SK-N-SH (cell line): ENCODE measurements at regions not wholly inside any gene's neighbourhood (a gene's known extent, or its start where the extent isn't known, plus 50 kb on each side); places are given as distances from the start of the nearest gene placed in this dataset.

Source experiments
- CTCF ChIA-PET: fragments of 300-600, 350-600 bp; formaldehyde crosslinking; extraction: SDS; loops from one replicate; lab custom pipeline; 2021; lab: Yijun Ruan, JAX
- POLR2A ChIA-PET: fragments of 350-600 bp; sonication (Branson Sonifier 250); formaldehyde crosslinking; extraction: SDS; loops from one replicate; lab custom pipeline; 2020; ENCODE audit warnings: antibody characterized with exemption, inconsistent platforms; lab: Yijun Ruan, JAX
- DNase-seq: peaks from one replicate; pipeline ENCODE4 v3.0.0; 2012
- H2AFZ ChIP-seq: fragments of 200-600 bp; sonication (generic); 2 replicates; pipeline ENCODE4 v1.8.1; 2016; ENCODE audit warnings: antibody characterized with exemption, mild to moderate bottlenecking, low read depth
- H3F3A ChIP-seq: fragments of 200-600 bp; sonication (generic); replicated peaks from 2 replicates; pipeline ENCODE3; 2016; ENCODE audit warnings: antibody characterized with exemption, mild to moderate bottlenecking; ENCODE audit not compliant: insufficient read depth
- H3K27ac ChIP-seq, 2 experiments: fragments of 200-500 bp in 1 of 2; fragments of 200-600 bp in 1 of 2; sonication (Bioruptor generic) in 1 of 2; sonication (generic), shearing (Covaris generic) in 1 of 2; 2 replicates each; pipeline versions ENCODE4 v1.5.1 to v1.6.1; 2014 to 2016; ENCODE audit warnings: low read depth in 2 of 2, inconsistent platforms in 1 of 2, low read length in 1 of 2, mild to moderate bottlenecking in 1 of 2, mixed read lengths in 1 of 2
- H3K27me3 ChIP-seq: fragments of 200-600 bp; sonication (generic), shearing (Covaris generic); 2 replicates; pipeline ENCODE4 v1.6.1; 2016; ENCODE audit warnings: mixed run types; ENCODE audit not compliant: insufficient read depth
- H3K36me3 ChIP-seq, 2 experiments: fragments of 200-500 bp in 1 of 2; fragments of 200-600 bp in 1 of 2; sonication (Bioruptor generic) in 1 of 2; sonication (generic) in 1 of 2; replicated peaks in 1 of 2; 2 replicates each; pipeline versions ENCODE3 to v1.5.1; 2014 to 2016; ENCODE audit warnings: low read length in 1 of 2, mild to moderate bottlenecking in 1 of 2; ENCODE audit not compliant: insufficient read depth in 2 of 2, control insufficient read depth in 1 of 2
- H3K4me1 ChIP-seq, 2 experiments: fragments of 200-500 bp in 1 of 2; fragments of 200-600 bp in 1 of 2; sonication (Bioruptor generic) in 1 of 2; sonication (generic), shearing (Covaris generic) in 1 of 2; 2 replicates each; pipeline versions ENCODE4 v1.5.1 to v1.6.1; 2014 to 2016; ENCODE audit warnings: low read depth in 1 of 2, low read length in 1 of 2, mixed run types in 1 of 2; ENCODE audit not compliant: insufficient read depth in 2 of 2, control insufficient read depth in 1 of 2
- H3K4me2 ChIP-seq: fragments of 200-600 bp; sonication (generic), shearing (Covaris generic); 2 replicates; pipeline ENCODE4 v1.6.1; 2017; ENCODE audit warnings: mixed run types
- H3K4me3 ChIP-seq, 2 experiments: fragments of 200-500 bp in 1 of 2; fragments of 200-600 bp in 1 of 2; sonication (Bioruptor generic) in 1 of 2; sonication (generic), shearing (Covaris generic) in 1 of 2; 2 replicates each; pipeline versions ENCODE4 v1.5.1 to v1.8.1; 2014 to 2016; ENCODE audit warnings: low read depth in 2 of 2, inconsistent platforms in 1 of 2, low read length in 1 of 2, mild to moderate bottlenecking in 1 of 2, mixed read lengths in 1 of 2, moderate library complexity in 1 of 2
- H3K79me2 ChIP-seq: fragments of 200-600 bp; sonication (generic); 2 replicates; pipeline ENCODE4 v1.8.1; 2017; ENCODE audit warnings: mild to moderate bottlenecking; ENCODE audit not compliant: insufficient read depth
- H3K9ac ChIP-seq: fragments of 200-600 bp; sonication (generic); 2 replicates; pipeline ENCODE4 v1.6.1; 2017; ENCODE audit warnings: mixed run types
- H3K9me2 ChIP-seq: fragments of 200-600 bp; sonication (generic); 2 replicates; pipeline ENCODE4 v1.6.1; 2017; ENCODE audit warnings: mixed run types
- H3K9me3 ChIP-seq: fragments of 200-600 bp; sonication (generic); 2 replicates; pipeline ENCODE4 v1.6.1; 2017; ENCODE audit warnings: mixed run types, mild to moderate bottlenecking, moderate library complexity
- H4K20me1 ChIP-seq: fragments of 200-600 bp; sonication (generic); 2 replicates; pipeline ENCODE4 v1.6.1; 2017; ENCODE audit warnings: mild to moderate bottlenecking, mixed run types; ENCODE audit not compliant: insufficient read depth
- CHD2 ChIP-seq: fragments of 150-350 bp; IDR thresholded peaks from 2 replicates; pipeline ENCODE4 v1.6.1; 2018; ENCODE audit warnings: low read length; ENCODE audit not compliant: partially characterized antibody
- EP300 ChIP-seq, 2 experiments: IDR thresholded peaks; 2 replicates each; pipeline versions ENCODE4 v1.4.0 to v1.6.1; 2012; ENCODE audit warnings: borderline replicate concordance in 1 of 2, low read depth in 1 of 2, low read length in 1 of 2
- EZH2phosphoT487 ChIP-seq: fragments of 200-600 bp; sonication (generic); IDR thresholded peaks from 2 replicates; pipeline ENCODE4 v1.6.1; 2017; ENCODE audit warnings: low read depth, mixed run types, mild to moderate bottlenecking, antibody characterized with exemption, moderate library complexity, borderline replicate concordance
- FOXJ3 ChIP-seq: sonication (generic); formaldehyde crosslinking; IDR thresholded peaks from 2 replicates; pipeline ENCODE4 v1.5.1; 2020; ENCODE audit warnings: mild to moderate bottlenecking, missing genetic modification reagents
- FOXM1 ChIP-seq: IDR thresholded peaks from 2 replicates; pipeline ENCODE4 v1.4.0; 2012; ENCODE audit warnings: low read depth, mild to moderate bottlenecking
- GABPA ChIP-seq: IDR thresholded peaks from 2 replicates; pipeline ENCODE4 v1.4.0; 2012; ENCODE audit warnings: low read depth, mild to moderate bottlenecking
- GATA2 ChIP-seq: sonication (generic); formaldehyde crosslinking; IDR thresholded peaks from 2 replicates; pipeline ENCODE4 v1.5.0; 2020; ENCODE audit warnings: mild to moderate bottlenecking, missing genetic modification reagents
- JUND ChIP-seq: IDR thresholded peaks from 2 replicates; pipeline ENCODE4 v1.4.0; 2012
- MEF2A ChIP-seq: IDR thresholded peaks from 2 replicates; pipeline ENCODE4 v1.4.0; 2012; ENCODE audit warnings: low read depth, borderline replicate concordance
- PBX3 ChIP-seq: IDR thresholded peaks from 2 replicates; pipeline ENCODE4; 2012
- RFX5 ChIP-seq: IDR thresholded peaks from 2 replicates; pipeline ENCODE4 v1.6.1; 2012; ENCODE audit warnings: mild to moderate bottlenecking, improper control_type of control experiment, low read length
- SIN3A ChIP-seq: IDR thresholded peaks from 2 replicates; pipeline ENCODE4 v1.6.1; 2012; ENCODE audit warnings: low read depth, mild to moderate bottlenecking, low read length, moderate library complexity, borderline replicate concordance
- TAF1 ChIP-seq: IDR thresholded peaks from 2 replicates; pipeline ENCODE4 v1.6.1; 2012; ENCODE audit warnings: low read depth, mild to moderate bottlenecking, low read length, moderate library complexity, borderline replicate concordance
- TCF12 ChIP-seq: IDR thresholded peaks from 2 replicates; pipeline ENCODE4 v1.4.0; 2012
- USF1 ChIP-seq: IDR thresholded peaks from 2 replicates; pipeline ENCODE4 v1.4.0; 2012; ENCODE audit warnings: low read depth, borderline replicate concordance
- YY1 ChIP-seq: IDR thresholded peaks from 2 replicates; pipeline ENCODE4 v1.4.0; 2012; ENCODE audit warnings: low read depth, mild to moderate bottlenecking
- ZBTB33 ChIP-seq: IDR thresholded peaks from 2 replicates; pipeline ENCODE4 v1.4.0; 2012; ENCODE audit warnings: low read depth, borderline replicate concordance
- WGBS: methylation state at CpG from one replicate; pipeline ENCODE4 v1.1.6; 2017; ENCODE audit warnings: low lambda C conversion rate; 5-methylcytosine and 5-hydroxymethylcytosine counted together

GRCh38 chr16:62676306-62676705, 640.1 kb upstream of the CDH8 start:
- DNase-seq, result no peak
- H3K27ac ChIP-seq, result no peak overlapping the region
- H3K9me2 ChIP-seq, result no peaks in the 10 kb centered on the region
- H2AFZ ChIP-seq, result no peak overlapping the region
- ChIA-PET POLR2A (no interaction called here), CTCF (no interaction called here)
- 34% methylated on average over 4 of the region's 4 CpGs for WGBS
- H4K20me1 ChIP-seq, result no peaks in the 10 kb centered on the region
- H3K4me3 ChIP-seq, result no peak overlapping the region
- no peaks in the 10 kb centered on the region for H3K27me3 ChIP-seq
- H3F3A ChIP-seq, result no peaks in the 10 kb centered on the region
- no peaks in the 10 kb centered on the region for H3K79me2 ChIP-seq
- TF ChIP-seq PBX3, result no peak
- no peak for TF ChIP-seq RFX5
- TF ChIP-seq JUND, result no peak
- TF ChIP-seq YY1, result no peak
- no peak for TF ChIP-seq EZH2phosphoT487
- no peak for TF ChIP-seq MEF2A
- no peak for TF ChIP-seq GABPA
- TF ChIP-seq TAF1, result no peak
- TF ChIP-seq, all 33 proteins: peak for 0
- H3K9me3 ChIP-seq, result no peaks in the 10 kb centered on the region; the same call in 1 of the 2 replicates
- H3K36me3 ChIP-seq, result no peaks in the 10 kb centered on the region
- no peak overlapping the region for H3K9ac ChIP-seq
- no peak overlapping the region for H3K4me2 ChIP-seq
- H3K4me1 ChIP-seq, result no peaks in the 10 kb centered on the region

GRCh38 chr16:62665269-62665668, 629.0 kb upstream of the CDH8 start:
- H3K9ac ChIP-seq, result no peak overlapping the region
- no peaks in the 10 kb centered on the region for H3K4me1 ChIP-seq
- H3K27ac ChIP-seq, result no peak overlapping the region
- no peak overlapping the region for H2AFZ ChIP-seq
- no peak overlapping the region for H3K4me2 ChIP-seq
- no peak for TF ChIP-seq CHD2
- no peak for TF ChIP-seq JUND
- no peak for TF ChIP-seq SIN3A
- TF ChIP-seq USF1, result no peak
- no peak for TF ChIP-seq MEF2A
- TF ChIP-seq TCF12, result no peak
- no peak for TF ChIP-seq FOXJ3 (CRISPR knock-in tag)
- TF ChIP-seq EP300 (IDR thresholded peaks at IDR 0.05; ENCODE audit: borderline replicate concordance in 1 of 2, low read depth in 1 of 2, low read length in 1 of 2), result no peak
- no peak for TF ChIP-seq GATA2
- TF ChIP-seq GABPA, result no peak
- no peak for TF ChIP-seq FOXM1
- no peak for TF ChIP-seq ZBTB33
- TF ChIP-seq, all 33 proteins: peak for 0
- Histone ChIP-seq H3K36me3 (no peaks in the 10 kb centered on the region), H3K27me3 (no peaks in the 10 kb centered on the region), H3K9me2 (no peaks in the 10 kb centered on the region), H3K4me3 (no peak overlapping the region), H3K9me3 (no peaks in the 10 kb centered on the region), H4K20me1 (no peaks in the 10 kb centered on the region), H3F3A (no peaks in the 10 kb centered on the region), H3K79me2 (no peaks in the 10 kb centered on the region)
- CTCF ChIA-PET, result no interaction called here
- WGBS, result 29% methylated on average over 1 of the region's 1 CpG
- DNase-seq, result no peak
- POLR2A ChIA-PET, result no interaction called here
